ENCODE measurements at regions not wholly inside any gene's neighbourhood (a gene's known extent, or its start where the extent isn't known, plus 50 kb on each side); places are given as distances from the start of the nearest gene placed in this dataset.

DNA sequence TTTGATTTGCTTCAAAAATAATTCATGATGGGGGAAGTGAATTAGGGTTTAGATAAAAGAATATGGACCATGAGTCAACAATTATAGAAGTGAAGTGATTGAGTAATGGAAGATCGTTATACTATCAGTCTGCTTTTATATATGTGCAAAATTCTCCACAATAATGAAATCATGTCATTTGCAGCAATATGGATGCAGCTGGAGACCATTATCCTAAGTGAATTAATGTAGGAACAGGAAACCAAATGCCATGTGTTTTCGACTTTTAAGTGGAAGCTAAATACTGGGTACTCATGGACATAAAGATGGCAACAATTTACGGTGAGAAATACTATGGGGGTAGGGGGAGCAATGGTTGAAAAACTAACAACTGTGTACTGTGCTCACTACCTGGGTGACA is 144.7 kb upstream of the SRD5A2 start:
- intact Hi-C loops (cut with micrococcal nuclease) = loop anchor here (10.0 kb wide), 2 partner anchors 391 to 1011 kb away; no protein-coding TSS in a partner anchor
- no peaks in the 10 kb centered on the region for H3K9me3 ChIP-seq (ENCODE audit: low read length)
- CTCF ChIA-PET = no interaction called here
- H3K27me3 ChIP-seq (ENCODE audit: low read length) = no peaks in the 10 kb centered on the region
- H3K9ac ChIP-seq (ENCODE audit: low read length) = no peak overlapping the region
- no peaks in the 10 kb centered on the region for H3F3A ChIP-seq (ENCODE audit: low read length, unreplicated experiment)
- BruUV-seq (replicated peaks) = no TSS peak
- no peak overlapping the region for H2AFZ ChIP-seq (ENCODE audit: low read length)
- no peak overlapping the region for H3K4me3 ChIP-seq (ENCODE audit: low read length)
- H3K4me2 ChIP-seq (ENCODE audit: low read length) = no peak overlapping the region
- H3K27ac ChIP-seq (ENCODE audit: low read length) = no peak overlapping the region
- H3K9me2 ChIP-seq (replicated peaks; ENCODE audit: low read length) = no peaks in the 10 kb centered on the region
- ATAC-seq (no peak), DNase-seq (no peak)
- POLR2A ChIA-PET (ENCODE audit: unreplicated experiment) = no interaction called here
- H3K79me2 ChIP-seq (ENCODE audit: low read length) = no peaks in the 10 kb centered on the region
- H3K4me1 ChIP-seq (ENCODE audit: insufficient read depth, low read length) = no peaks in the 10 kb centered on the region
- no peaks in the 10 kb centered on the region for H4K20me1 ChIP-seq (ENCODE audit: low read length)
- H3K36me3 ChIP-seq (ENCODE audit: low read depth, low read length) = no peaks in the 10 kb centered on the region
- TF ChIP-seq EZH2phosphoT487 (IDR thresholded peaks at IDR 0.05; ENCODE audit: borderline replicate concordance, low read length) = no peak
- no peak for TF ChIP-seq EZH2 (IDR thresholded peaks at IDR 0.05; ENCODE audit: low read length, unreplicated experiment)
- TF ChIP-seq, protein P1, sequence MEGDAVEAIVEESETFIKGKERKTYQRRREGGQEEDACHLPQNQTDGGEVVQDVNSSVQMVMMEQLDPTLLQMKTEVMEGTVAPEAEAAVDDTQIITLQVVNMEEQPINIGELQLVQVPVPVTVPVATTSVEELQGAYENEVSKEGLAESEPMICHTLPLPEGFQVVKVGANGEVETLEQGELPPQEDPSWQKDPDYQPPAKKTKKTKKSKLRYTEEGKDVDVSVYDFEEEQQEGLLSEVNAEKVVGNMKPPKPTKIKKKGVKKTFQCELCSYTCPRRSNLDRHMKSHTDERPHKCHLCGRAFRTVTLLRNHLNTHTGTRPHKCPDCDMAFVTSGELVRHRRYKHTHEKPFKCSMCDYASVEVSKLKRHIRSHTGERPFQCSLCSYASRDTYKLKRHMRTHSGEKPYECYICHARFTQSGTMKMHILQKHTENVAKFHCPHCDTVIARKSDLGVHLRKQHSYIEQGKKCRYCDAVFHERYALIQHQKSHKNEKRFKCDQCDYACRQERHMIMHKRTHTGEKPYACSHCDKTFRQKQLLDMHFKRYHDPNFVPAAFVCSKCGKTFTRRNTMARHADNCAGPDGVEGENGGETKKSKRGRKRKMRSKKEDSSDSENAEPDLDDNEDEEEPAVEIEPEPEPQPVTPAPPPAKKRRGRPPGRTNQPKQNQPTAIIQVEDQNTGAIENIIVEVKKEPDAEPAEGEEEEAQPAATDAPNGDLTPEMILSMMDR (conservative IDR thresholded peaks at IDR 0.05; ENCODE audit: low read depth, low read length) = no peak

DNA sequence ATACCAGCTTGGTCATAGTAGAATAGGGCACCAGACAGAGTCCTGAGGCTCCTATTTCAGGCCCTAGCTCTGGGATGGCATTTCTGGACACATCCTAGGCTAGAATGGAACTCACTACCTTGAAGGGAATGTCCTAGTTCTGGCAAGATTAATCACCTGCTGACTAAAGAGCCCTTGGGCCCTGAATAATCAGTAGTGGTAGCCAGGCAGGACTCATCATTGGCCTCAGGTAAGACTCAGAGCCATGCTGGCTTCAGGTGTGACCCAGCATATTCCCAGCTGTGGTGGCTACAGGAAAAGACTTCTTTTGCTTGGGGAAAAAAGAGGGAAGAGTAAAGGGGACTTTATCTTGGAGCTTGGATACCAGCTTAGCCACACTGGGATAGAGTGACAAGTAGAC is 131.0 kb upstream of the SRD5A2 start:
- Histone ChIP-seq H3K4me3 (ENCODE audit: low read length) (no peak overlapping the region), H3K9me3 (ENCODE audit: low read length) (no peaks in the 10 kb centered on the region), H2AFZ (ENCODE audit: low read length) (no peak overlapping the region), H4K20me1 (ENCODE audit: low read length) (no peaks in the 10 kb centered on the region), H3K4me2 (ENCODE audit: low read length) (no peak overlapping the region), H3K79me2 (ENCODE audit: low read length) (no peaks in the 10 kb centered on the region), H3K27me3 (ENCODE audit: low read length) (no peaks in the 10 kb centered on the region), H3K4me1 (ENCODE audit: insufficient read depth, low read length) (no peaks in the 10 kb centered on the region), H3K27ac (ENCODE audit: low read length) (no peak overlapping the region), H3K9ac (ENCODE audit: low read length) (no peak overlapping the region), H3K36me3 (ENCODE audit: low read depth, low read length) (no peaks in the 10 kb centered on the region), H3K9me2 (replicated peaks; ENCODE audit: low read length) (no peaks in the 10 kb centered on the region), H3F3A (ENCODE audit: low read length, unreplicated experiment) (no peaks in the 10 kb centered on the region)
- POLR2A ChIA-PET (ENCODE audit: unreplicated experiment) = no interaction called here
- DNase-seq = peak; percentile 29
- no peak for TF ChIP-seq EZH2phosphoT487 (IDR thresholded peaks at IDR 0.05; ENCODE audit: borderline replicate concordance, low read length)
- TF ChIP-seq, protein P1 (conservative IDR thresholded peaks at IDR 0.05; ENCODE audit: low read depth, low read length) = no peak
- CTCF ChIA-PET = no interaction called here
- ATAC-seq = no peak
- intact Hi-C loops (cut with micrococcal nuclease) = no loop called here
- BruUV-seq (replicated peaks) = no TSS peak

DNA sequence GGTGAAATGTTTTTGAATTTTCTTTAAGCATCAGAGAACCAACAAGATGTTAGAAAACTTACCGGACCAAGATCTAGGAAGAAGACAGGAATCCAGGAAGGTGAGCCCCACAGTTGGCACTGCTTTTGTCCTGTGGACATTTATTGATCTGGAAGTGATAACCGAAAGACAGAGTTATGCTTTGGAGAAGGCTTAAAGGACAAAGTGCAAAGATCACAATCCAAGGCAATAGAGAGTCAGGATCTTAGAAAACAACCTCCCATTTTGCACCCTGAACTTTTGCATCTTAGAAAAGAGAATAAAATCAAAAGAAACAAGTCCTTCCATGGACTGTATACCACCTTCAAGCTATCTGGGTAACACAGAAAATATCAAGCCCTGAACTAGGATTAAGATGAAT is 129.4 kb upstream of the SRD5A2 start:
- CTCF ChIA-PET = interaction anchor here (0.7 kb wide), 1 partner anchor 368 kb away, joined by 3 read pairs; no protein-coding TSS in a partner anchor

More for the DNA sequence above, 129.4 kb upstream of the SRD5A2 start:
- no peaks in the 10 kb centered on the region for H3K4me1 ChIP-seq (ENCODE audit: insufficient read depth, low read length)
- no TSS peak for BruUV-seq (replicated peaks)
- no peak overlapping the region for H3K4me2 ChIP-seq (ENCODE audit: low read length)
- H3K9me2 ChIP-seq (replicated peaks; ENCODE audit: low read length) = no peaks in the 10 kb centered on the region
- no peak overlapping the region for H3K27ac ChIP-seq (ENCODE audit: low read length)
- no peaks in the 10 kb centered on the region for H4K20me1 ChIP-seq (ENCODE audit: low read length)
- no peak overlapping the region for H2AFZ ChIP-seq (ENCODE audit: low read length)
- H3K9ac ChIP-seq (ENCODE audit: low read length) = no peak overlapping the region
- ATAC-seq (no peak), DNase-seq (no peak)
- H3F3A ChIP-seq (ENCODE audit: low read length, unreplicated experiment) = no peaks in the 10 kb centered on the region
- no peaks in the 10 kb centered on the region for H3K9me3 ChIP-seq (ENCODE audit: low read length)
- no peaks in the 10 kb centered on the region for H3K79me2 ChIP-seq (ENCODE audit: low read length)
- no peak overlapping the region for H3K4me3 ChIP-seq (ENCODE audit: low read length)
- no peaks in the 10 kb centered on the region for H3K27me3 ChIP-seq (ENCODE audit: low read length)
- TF ChIP-seq, protein P1 (conservative IDR thresholded peaks at IDR 0.05; ENCODE audit: low read depth, low read length) = no peak
- TF ChIP-seq EZH2phosphoT487 (IDR thresholded peaks at IDR 0.05; ENCODE audit: borderline replicate concordance, low read length) (no peak), EZH2 (IDR thresholded peaks at IDR 0.05; ENCODE audit: low read length, unreplicated experiment) (no peak)
- intact Hi-C loops (cut with micrococcal nuclease) = no loop called here
- no peaks in the 10 kb centered on the region for H3K36me3 ChIP-seq (ENCODE audit: low read depth, low read length)
- POLR2A ChIA-PET (ENCODE audit: unreplicated experiment) = no interaction called here

All from PC-3 (cell line).